ENCODE measurements at regions not wholly inside any gene's neighbourhood (a gene's known extent, or its start where the extent isn't known, plus 50 kb on each side); places are given as distances from the start of the nearest gene placed in this dataset.

GRCh38 chr5:5078009-5078897 lies 61.9 kb upstream of the ADAMTS16 start:
- 47 to 61% methylated on average over 9 of the region's 9 CpGs for WGBS, 2 donors
- DNase-seq (no peak), ATAC-seq (ENCODE audit: low FRiP score) (no peak)

GRCh38 chr5:5079876-5080275 lies 60.3 kb upstream of the ADAMTS16 start:
- no peak for DNase-seq
- H3K36me3 ChIP-seq (ENCODE audit: control insufficient read depth in 1 of 2, insufficient read depth in 2 of 2, low read length in 1 of 2), result no peaks in the 10 kb centered on the region
- 69 to 78% methylated on average over 5 of the region's 5 CpGs for WGBS, 2 donors
- peaks cover 0 to 1% of the 10 kb centered on the region in 2 donors for H3K27me3 ChIP-seq (ENCODE audit: control insufficient read depth in 1 of 2, insufficient read depth in 2 of 2, low read length in 1 of 2)
- no peak overlapping the region for H3K27ac ChIP-seq (ENCODE audit: low read depth in 1 of 2, low read length in 2 of 2)
- H3K4me1 ChIP-seq (ENCODE audit: control insufficient read depth in 1 of 2, insufficient read depth in 2 of 2, low read length in 2 of 2), result no peaks in the 10 kb centered on the region
- no peak for ATAC-seq (ENCODE audit: low FRiP score)
- no peaks in the 10 kb centered on the region for H3K9me3 ChIP-seq (ENCODE audit: control insufficient read depth, low read length)
- intact Hi-C loops (cut with DNase I), result no loop called here
- no peak overlapping the region for H3K4me3 ChIP-seq (ENCODE audit: low read length in 2 of 2)

More at GRCh38 chr5:5078009-5078897, 61.9 kb upstream of the ADAMTS16 start:
- Histone ChIP-seq H3K27ac (ENCODE audit: low read depth in 1 of 2, low read length in 2 of 2) (no peak overlapping the region), H3K4me3 (ENCODE audit: low read length in 2 of 2) (no peak overlapping the region), H3K9me3 (ENCODE audit: control insufficient read depth, low read length) (no peaks in the 10 kb centered on the region), H3K27me3 (ENCODE audit: control insufficient read depth in 1 of 2, insufficient read depth in 2 of 2, low read length in 1 of 2) (peaks cover 0 to 1% of the 10 kb centered on the region in 2 donors), H3K4me1 (ENCODE audit: control insufficient read depth in 1 of 2, insufficient read depth in 2 of 2, low read length in 2 of 2) (no peaks in the 10 kb centered on the region), H3K36me3 (ENCODE audit: control insufficient read depth in 1 of 2, insufficient read depth in 2 of 2, low read length in 1 of 2) (no peaks in the 10 kb centered on the region)
- intact Hi-C loops (cut with DNase I), result no loop called here

- ATAC-seq (ENCODE audit: low FRiP score) (no peak), DNase-seq (no peak)
- Histone ChIP-seq H3K4me3 (ENCODE audit: low read length in 2 of 2) (no peak overlapping the region), H3K4me1 (ENCODE audit: control insufficient read depth in 1 of 2, insufficient read depth in 2 of 2, low read length in 2 of 2) (no peaks in the 10 kb centered on the region), H3K27ac (ENCODE audit: low read depth in 1 of 2, low read length in 2 of 2) (no peak overlapping the region), H3K9me3 (ENCODE audit: control insufficient read depth, low read length) (no peaks in the 10 kb centered on the region), H3K36me3 (ENCODE audit: control insufficient read depth in 1 of 2, insufficient read depth in 2 of 2, low read length in 1 of 2) (no peaks in the 10 kb centered on the region), H3K27me3 (ENCODE audit: control insufficient read depth in 1 of 2, insufficient read depth in 2 of 2, low read length in 1 of 2) (peaks cover 0 to 1% of the 10 kb centered on the region in 2 donors)
- intact Hi-C loops (cut with DNase I), result no loop called here
- WGBS, 2 donors, result 54 to 60% methylated on average over 5 of the region's 5 CpGs
Observed at GRCh38 chr5:5080790-5081189, 59.3 kb upstream of the ADAMTS16 start.

GRCh38 chr5:5085381-5085780 lies 54.7 kb upstream of the ADAMTS16 start:
- no peak overlapping the region for H3K4me3 ChIP-seq (ENCODE audit: low read length in 2 of 2)
- H3K27me3 ChIP-seq (ENCODE audit: control insufficient read depth in 1 of 2, insufficient read depth in 2 of 2, low read length in 1 of 2), result no peaks in the 10 kb centered on the region
- H3K36me3 ChIP-seq (ENCODE audit: control insufficient read depth in 1 of 2, insufficient read depth in 2 of 2, low read length in 1 of 2), result no peaks in the 10 kb centered on the region
- no peak overlapping the region for H3K27ac ChIP-seq (ENCODE audit: low read depth in 1 of 2, low read length in 2 of 2)
- WGBS, 2 donors, result 9 to 31% methylated on average over 1 of the region's 1 CpG
- no peaks in the 10 kb centered on the region for H3K4me1 ChIP-seq (ENCODE audit: control insufficient read depth in 1 of 2, insufficient read depth in 2 of 2, low read length in 2 of 2)
- no peaks in the 10 kb centered on the region for H3K9me3 ChIP-seq (ENCODE audit: control insufficient read depth, low read length)
- DNase-seq, result no peak
- no peak for ATAC-seq (ENCODE audit: low FRiP score)
- intact Hi-C loops (cut with DNase I), result no loop called here

GRCh38 chr5:5089895-5090649 lies 50.1 kb upstream of the ADAMTS16 start:
- DNase-seq (no peak), ATAC-seq (ENCODE audit: low FRiP score) (no peak)
- Histone ChIP-seq H3K4me3 (ENCODE audit: low read length in 2 of 2) (no peak overlapping the region), H3K4me1 (ENCODE audit: control insufficient read depth in 1 of 2, insufficient read depth in 2 of 2, low read length in 2 of 2) (no peaks in the 10 kb centered on the region), H3K36me3 (ENCODE audit: control insufficient read depth in 1 of 2, insufficient read depth in 2 of 2, low read length in 1 of 2) (no peaks in the 10 kb centered on the region), H3K9me3 (ENCODE audit: control insufficient read depth, low read length) (peaks cover 2% of the 10 kb centered on the region), H3K27ac (ENCODE audit: low read depth in 1 of 2, low read length in 2 of 2) (no peak overlapping the region), H3K27me3 (ENCODE audit: control insufficient read depth in 1 of 2, insufficient read depth in 2 of 2, low read length in 1 of 2) (no peaks in the 10 kb centered on the region)
- intact Hi-C loops (cut with DNase I), result no loop called here
- WGBS, 2 donors, result 71 to 72% methylated on average over 3 of the region's 3 CpGs
